ENCODE measurements at regions not wholly inside any gene's neighbourhood (a gene's known extent, or its start where the extent isn't known, plus 50 kb on each side); places are given as distances from the start of the nearest gene placed in this dataset.

DNA sequence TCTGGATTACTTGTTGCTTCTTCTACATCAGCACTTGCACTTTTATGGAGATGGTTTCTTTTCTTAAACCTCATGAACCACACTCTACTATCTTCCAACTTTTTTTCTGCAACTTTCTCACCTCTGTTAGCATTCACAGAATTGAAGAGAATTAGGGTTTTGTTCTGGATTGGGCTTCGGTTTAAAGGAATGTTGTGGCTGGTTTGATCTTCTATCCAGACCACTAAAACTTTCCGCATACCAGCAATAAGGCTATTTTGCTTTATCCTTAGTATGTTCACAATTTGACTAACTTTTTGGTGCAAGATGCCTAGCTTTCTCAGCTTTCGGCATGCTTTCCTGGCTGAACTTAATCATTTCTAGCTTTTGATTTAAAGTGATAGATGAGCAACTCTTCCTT lies 666.7 kb upstream of the MIR17HG start:
- no peak for DNase-seq
- intact Hi-C loops (cut with micrococcal nuclease) = no loop called here
- Mint-ChIP-seq H3K36me3 (ENCODE audit: low read depth) (no peaks in the 10 kb centered on the region), H3K27ac (no peak overlapping the region), H3K4me3 (no peak overlapping the region), H3K27me3 (ENCODE audit: low read depth) (no peaks in the 10 kb centered on the region), H3K9me3 (peaks cover 2% of the 10 kb centered on the region), H3K4me1 (ENCODE audit: low read depth) (no peaks in the 10 kb centered on the region)
- CTCF ChIA-PET = no interaction called here

DNA sequence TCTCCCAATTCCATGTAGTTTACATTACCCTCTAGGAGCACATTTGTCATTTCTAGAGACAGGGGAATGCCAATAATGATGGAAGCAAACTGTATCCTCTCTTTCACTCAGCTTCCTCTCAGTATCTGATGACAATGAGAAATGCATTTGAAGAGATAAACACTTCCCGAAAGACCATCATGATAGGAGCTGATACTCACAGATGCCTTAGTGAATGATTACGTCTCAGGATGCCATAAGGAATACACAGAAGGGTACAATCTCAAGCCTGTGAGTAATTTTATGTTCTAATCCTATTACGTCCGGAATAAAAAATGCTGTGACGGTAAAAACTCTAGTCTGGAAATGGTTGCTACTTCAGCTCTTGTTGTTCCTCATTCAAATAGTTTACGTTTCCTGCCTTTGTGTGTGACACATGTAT lies 663.8 kb upstream of the MIR17HG start:
- CTCF ChIA-PET = no interaction called here
- intact Hi-C loops (cut with micrococcal nuclease) = no loop called here
- Mint-ChIP-seq H3K27me3 (ENCODE audit: low read depth) (no peaks in the 10 kb centered on the region), H3K36me3 (ENCODE audit: low read depth) (no peaks in the 10 kb centered on the region), H3K4me1 (ENCODE audit: low read depth) (no peaks in the 10 kb centered on the region), H3K4me3 (no peak overlapping the region), H3K27ac (no peak overlapping the region), H3K9me3 (peaks cover 2% of the 10 kb centered on the region)
- no peak for DNase-seq

DNA sequence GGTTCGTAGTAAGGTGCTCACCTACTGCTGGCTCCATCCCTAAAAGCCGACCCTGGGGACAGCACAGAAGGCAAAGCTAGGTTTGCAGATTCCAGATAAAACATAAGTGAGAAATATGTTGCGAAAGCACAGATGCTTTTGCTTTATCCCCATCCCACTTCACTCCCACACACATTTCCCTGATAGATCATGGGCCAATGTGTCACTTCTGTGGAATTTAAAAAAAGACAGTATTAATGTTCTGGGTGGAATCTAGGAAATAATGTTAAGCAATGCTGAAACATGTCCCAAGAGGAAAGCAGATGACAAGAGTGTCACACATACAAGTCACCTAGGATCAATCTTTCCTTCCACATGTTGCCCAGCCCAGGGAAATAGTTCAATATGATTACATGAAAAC lies 661.0 kb upstream of the MIR17HG start:
- Mint-ChIP-seq H3K4me1 (ENCODE audit: low read depth) (no peaks in the 10 kb centered on the region), H3K27me3 (ENCODE audit: low read depth) (no peaks in the 10 kb centered on the region), H3K9me3 (no peaks in the 10 kb centered on the region), H3K4me3 (no peak overlapping the region), H3K27ac (no peak overlapping the region), H3K36me3 (ENCODE audit: low read depth) (no peaks in the 10 kb centered on the region)
- DNase-seq = no peak
- CTCF ChIA-PET = no interaction called here
- intact Hi-C loops (cut with micrococcal nuclease) = no loop called here

DNA sequence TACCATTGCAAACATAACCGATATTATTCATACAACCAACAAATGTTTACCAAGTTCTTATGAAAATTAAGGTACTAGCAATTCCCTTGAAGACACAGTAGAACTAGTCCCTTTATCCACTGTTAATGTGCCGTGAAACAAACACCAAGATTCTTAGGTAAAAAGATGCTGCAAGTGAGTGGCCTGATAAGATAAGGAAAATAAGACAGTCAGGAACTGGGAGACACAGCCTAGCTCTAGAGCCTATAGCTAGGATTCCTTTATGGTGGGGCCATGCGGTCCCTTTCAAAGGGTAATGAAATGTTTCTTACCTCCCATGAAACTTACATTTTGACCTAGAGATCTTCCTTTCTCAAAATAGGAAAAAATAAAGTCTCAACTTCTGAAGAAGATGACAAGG lies 658.4 kb upstream of the MIR17HG start:
- CTCF ChIA-PET = interaction anchor here (0.6 kb wide), 1 partner anchor 150 kb away, joined by 4 read pairs; no protein-coding TSS in a partner anchor
- no peaks in the 10 kb centered on the region for H3K9me3 Mint-ChIP-seq

DNA sequence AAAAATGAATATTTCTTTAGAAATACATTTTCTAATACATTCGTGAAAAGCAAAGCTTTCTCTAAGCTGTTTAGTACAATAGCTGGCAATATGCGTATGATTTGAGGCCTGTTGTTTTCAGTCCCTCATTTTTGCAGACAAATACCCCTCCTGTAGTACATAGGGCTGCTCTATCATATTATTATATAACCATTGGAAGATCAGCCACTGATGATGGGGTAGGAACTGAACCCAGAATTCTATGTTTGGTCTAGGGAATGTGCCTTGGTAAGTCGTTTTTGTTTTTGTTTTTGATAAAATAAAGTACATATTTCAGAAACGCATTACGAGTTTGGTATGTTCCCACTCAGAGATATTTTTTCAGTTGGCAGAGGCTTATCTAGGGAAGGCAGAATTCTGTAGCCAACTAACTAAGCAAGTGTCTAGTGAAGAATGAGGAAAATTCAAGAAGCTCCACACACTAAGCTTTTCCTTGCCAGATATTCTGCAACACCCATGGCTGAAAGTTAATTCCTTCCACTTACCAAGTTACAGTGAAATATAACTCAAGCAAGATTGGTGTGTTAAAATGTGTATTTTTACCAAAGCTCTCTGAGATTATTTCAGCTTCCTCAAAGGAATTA lies 656.9 kb upstream of the MIR17HG start:
- no peak for DNase-seq
- Mint-ChIP-seq H3K27me3 (ENCODE audit: low read depth) (no peaks in the 10 kb centered on the region), H3K9me3 (no peaks in the 10 kb centered on the region), H3K4me3 (no peak overlapping the region), H3K36me3 (ENCODE audit: low read depth) (no peaks in the 10 kb centered on the region), H3K4me1 (ENCODE audit: low read depth) (no peaks in the 10 kb centered on the region), H3K27ac (no peak overlapping the region)
- CTCF ChIA-PET = no interaction called here
- intact Hi-C loops (cut with micrococcal nuclease) = no loop called here

More for the DNA sequence above, 658.4 kb upstream of the MIR17HG start:
- no peak for DNase-seq
- Mint-ChIP-seq H3K4me1 (ENCODE audit: low read depth) (no peaks in the 10 kb centered on the region), H3K27me3 (ENCODE audit: low read depth) (no peaks in the 10 kb centered on the region), H3K27ac (no peak overlapping the region), H3K36me3 (ENCODE audit: low read depth) (no peaks in the 10 kb centered on the region), H3K4me3 (no peak overlapping the region)
- intact Hi-C loops (cut with micrococcal nuclease) = no loop called here

DNA sequence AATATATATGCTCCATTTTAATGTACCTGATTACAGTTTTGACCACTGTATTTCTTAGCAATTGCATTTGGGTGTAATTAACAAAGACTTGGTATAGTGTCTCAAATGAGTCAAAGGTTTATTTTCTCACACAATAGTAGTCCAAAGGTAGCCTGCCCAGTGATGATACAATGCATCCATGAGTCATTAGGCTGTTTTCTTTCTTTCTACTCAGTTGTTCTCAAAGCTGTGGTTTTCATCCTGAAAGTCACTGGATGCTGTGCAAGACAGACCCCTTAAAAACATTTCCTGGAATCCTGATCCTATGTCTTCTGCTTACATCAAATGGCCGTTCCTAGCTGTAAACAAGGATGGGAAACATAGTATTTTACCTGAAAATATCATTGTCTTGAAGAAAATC lies 651.2 kb upstream of the MIR17HG start:
- Mint-ChIP-seq H3K9me3 (no peaks in the 10 kb centered on the region), H3K4me1 (ENCODE audit: low read depth) (no peaks in the 10 kb centered on the region), H3K36me3 (ENCODE audit: low read depth) (no peaks in the 10 kb centered on the region), H3K27ac (no peak overlapping the region), H3K4me3 (no peak overlapping the region), H3K27me3 (ENCODE audit: low read depth) (no peaks in the 10 kb centered on the region)
- intact Hi-C loops (cut with micrococcal nuclease) = no loop called here
- CTCF ChIA-PET = no interaction called here
- DNase-seq = no peak

DNA sequence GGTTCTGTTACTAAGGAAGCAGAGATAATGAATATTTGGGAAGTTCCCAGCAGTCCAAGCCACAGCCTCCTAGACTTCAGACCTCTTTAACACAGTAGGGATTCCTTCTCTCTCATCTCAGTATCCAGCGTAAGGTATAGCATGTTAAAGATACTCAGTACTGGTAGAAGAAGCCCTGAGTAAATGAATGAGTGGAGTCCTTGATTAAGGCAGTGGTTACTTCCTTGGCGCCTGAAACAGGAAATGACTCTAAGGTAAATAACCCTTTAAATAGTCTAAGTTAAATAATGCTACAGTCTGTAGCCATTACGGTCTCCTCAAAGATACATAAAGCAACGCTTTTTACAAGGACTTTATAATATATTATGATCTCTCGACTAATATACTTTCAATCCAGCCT lies 650.8 kb upstream of the MIR17HG start:
- H3K27me3 Mint-ChIP-seq (ENCODE audit: low read depth) = no peaks in the 10 kb centered on the region
- no peaks in the 10 kb centered on the region for H3K36me3 Mint-ChIP-seq (ENCODE audit: low read depth)
- no peaks in the 10 kb centered on the region for H3K9me3 Mint-ChIP-seq
- DNase-seq = no peak
- intact Hi-C loops (cut with micrococcal nuclease) = no loop called here
- no peak overlapping the region for H3K27ac Mint-ChIP-seq
- no peaks in the 10 kb centered on the region for H3K4me1 Mint-ChIP-seq (ENCODE audit: low read depth)
- CTCF ChIA-PET = no interaction called here
- no peak overlapping the region for H3K4me3 Mint-ChIP-seq

DNA sequence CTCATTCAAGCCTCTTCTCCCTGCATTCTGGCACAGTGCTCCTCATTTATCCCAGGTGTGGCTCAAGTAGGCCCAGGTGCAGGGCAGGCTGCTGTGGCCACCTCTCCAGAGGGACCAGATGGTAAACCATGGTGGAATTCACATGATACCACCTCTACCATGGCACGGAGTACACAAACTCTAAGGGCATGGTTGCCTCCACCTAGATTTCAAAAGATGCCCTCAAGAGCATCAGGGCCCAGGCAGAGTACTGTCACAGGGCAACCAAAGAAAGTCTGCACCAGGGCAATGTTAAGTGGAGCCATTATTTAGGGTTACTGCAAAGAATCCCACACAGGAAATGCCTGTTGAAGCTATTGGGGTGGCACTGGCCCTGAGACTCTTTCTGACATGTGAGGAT lies 647.1 kb upstream of the MIR17HG start:
- no peaks in the 10 kb centered on the region for H3K9me3 Mint-ChIP-seq
- no peaks in the 10 kb centered on the region for H3K27me3 Mint-ChIP-seq (ENCODE audit: low read depth)
- CTCF ChIA-PET = no interaction called here
- intact Hi-C loops (cut with micrococcal nuclease) = no loop called here
- H3K4me1 Mint-ChIP-seq (ENCODE audit: low read depth) = no peaks in the 10 kb centered on the region
- H3K27ac Mint-ChIP-seq = no peak overlapping the region
- DNase-seq = no peak
- H3K4me3 Mint-ChIP-seq = no peak overlapping the region
- no peaks in the 10 kb centered on the region for H3K36me3 Mint-ChIP-seq (ENCODE audit: low read depth)

DNA sequence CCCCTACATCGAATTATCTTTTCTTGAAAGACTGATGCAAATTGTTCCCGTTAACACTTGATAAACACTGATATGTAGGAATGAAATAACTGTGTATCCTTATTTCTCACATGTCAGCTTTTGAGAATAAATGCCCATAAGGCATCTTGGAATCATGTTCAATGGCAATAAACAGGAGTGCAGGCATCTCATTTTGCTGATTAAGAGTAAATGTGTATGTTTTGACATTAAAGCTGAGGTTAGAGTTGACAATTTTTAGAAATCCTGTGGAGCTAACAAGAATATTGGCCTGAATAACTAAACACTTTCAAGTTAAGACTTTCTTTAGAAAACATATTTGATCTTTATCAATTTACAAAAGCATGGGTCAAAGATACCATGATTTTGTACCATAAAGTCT lies 646.2 kb upstream of the MIR17HG start:
- H3K27ac Mint-ChIP-seq = no peak overlapping the region
- no peaks in the 10 kb centered on the region for H3K9me3 Mint-ChIP-seq
- no peaks in the 10 kb centered on the region for H3K27me3 Mint-ChIP-seq (ENCODE audit: low read depth)
- intact Hi-C loops (cut with micrococcal nuclease) = no loop called here
- H3K36me3 Mint-ChIP-seq (ENCODE audit: low read depth) = no peaks in the 10 kb centered on the region
- no peaks in the 10 kb centered on the region for H3K4me1 Mint-ChIP-seq (ENCODE audit: low read depth)
- CTCF ChIA-PET = no interaction called here
- DNase-seq = no peak
- no peak overlapping the region for H3K4me3 Mint-ChIP-seq

DNA sequence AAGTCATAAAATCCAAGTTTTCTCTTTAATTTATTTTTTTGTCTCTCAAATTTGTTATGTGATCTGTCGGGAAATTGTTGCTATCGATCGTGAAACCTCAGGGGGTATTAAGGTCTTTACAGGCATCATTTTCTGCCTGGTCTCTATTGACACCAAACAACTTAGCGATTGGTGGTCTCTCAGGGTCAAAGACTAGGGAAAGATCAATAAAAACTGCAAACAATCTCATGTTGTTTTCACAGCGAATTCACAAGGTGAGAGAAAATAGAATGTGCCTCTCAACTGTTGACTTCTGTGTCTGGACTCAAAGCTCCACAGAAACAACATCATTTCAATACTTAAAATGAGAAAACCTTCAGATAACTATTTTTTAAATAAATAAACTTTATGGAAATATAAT lies 645.4 kb upstream of the MIR17HG start:
- no peaks in the 10 kb centered on the region for H3K4me1 Mint-ChIP-seq (ENCODE audit: low read depth)
- no peaks in the 10 kb centered on the region for H3K36me3 Mint-ChIP-seq (ENCODE audit: low read depth)
- no peak overlapping the region for H3K27ac Mint-ChIP-seq
- intact Hi-C loops (cut with micrococcal nuclease) = no loop called here
- H3K9me3 Mint-ChIP-seq = no peaks in the 10 kb centered on the region
- CTCF ChIA-PET = no interaction called here
- H3K27me3 Mint-ChIP-seq (ENCODE audit: low read depth) = no peaks in the 10 kb centered on the region
- no peak overlapping the region for H3K4me3 Mint-ChIP-seq
- DNase-seq = no peak

DNA sequence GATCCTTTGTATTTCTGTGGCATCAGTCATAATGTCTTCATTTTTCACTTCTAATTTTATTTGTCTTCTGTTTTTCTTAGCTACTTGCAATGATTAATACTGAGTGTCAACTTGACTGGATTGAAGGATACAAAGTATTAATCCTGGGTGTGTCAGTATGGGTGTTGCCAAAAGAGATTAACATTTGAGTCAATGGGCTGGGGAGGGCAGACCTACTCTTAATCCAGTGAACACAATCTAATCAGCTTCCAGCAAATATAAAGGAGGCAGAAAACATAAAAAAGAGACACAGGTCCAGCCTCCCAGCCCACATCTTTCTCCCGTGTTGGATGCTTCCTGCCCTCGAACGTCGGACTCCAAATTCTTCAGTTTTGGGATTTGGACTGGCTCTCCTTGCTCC lies 640.9 kb upstream of the MIR17HG start:
- H3K36me3 Mint-ChIP-seq (ENCODE audit: low read depth) = no peaks in the 10 kb centered on the region
- no peaks in the 10 kb centered on the region for H3K4me1 Mint-ChIP-seq (ENCODE audit: low read depth)
- no peak for DNase-seq
- H3K27me3 Mint-ChIP-seq (ENCODE audit: low read depth) = no peaks in the 10 kb centered on the region
- no peak overlapping the region for H3K4me3 Mint-ChIP-seq
- peaks cover 3% of the 10 kb centered on the region for H3K9me3 Mint-ChIP-seq
- H3K27ac Mint-ChIP-seq = no peak overlapping the region
- CTCF ChIA-PET = no interaction called here
- intact Hi-C loops (cut with micrococcal nuclease) = no loop called here

DNA sequence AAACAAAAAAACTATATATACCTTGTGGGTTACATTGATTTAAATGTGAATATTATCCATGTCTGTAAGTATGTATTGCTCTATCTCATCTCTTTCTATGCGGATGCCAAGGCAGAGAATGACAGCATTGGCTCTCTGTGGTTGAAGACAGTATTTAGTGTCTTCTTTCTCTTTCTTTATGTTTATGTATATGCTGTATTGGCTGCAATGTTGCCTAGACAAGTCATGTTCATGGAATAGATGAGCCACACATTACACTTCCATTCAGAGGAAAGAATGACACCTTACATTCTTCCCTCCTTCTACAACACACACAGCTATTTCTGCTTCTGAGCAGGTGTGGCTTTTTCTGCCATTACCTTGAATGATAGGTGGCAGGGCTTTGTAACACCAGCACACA lies 639.4 kb upstream of the MIR17HG start:
- H3K4me1 Mint-ChIP-seq (ENCODE audit: low read depth) = no peaks in the 10 kb centered on the region
- H3K36me3 Mint-ChIP-seq (ENCODE audit: low read depth) = no peaks in the 10 kb centered on the region
- intact Hi-C loops (cut with micrococcal nuclease) = no loop called here
- peaks cover 3% of the 10 kb centered on the region for H3K9me3 Mint-ChIP-seq
- no peak overlapping the region for H3K27ac Mint-ChIP-seq
- no peak overlapping the region for H3K4me3 Mint-ChIP-seq
- CTCF ChIA-PET = no interaction called here
- no peak for DNase-seq
- no peaks in the 10 kb centered on the region for H3K27me3 Mint-ChIP-seq (ENCODE audit: low read depth)

DNA sequence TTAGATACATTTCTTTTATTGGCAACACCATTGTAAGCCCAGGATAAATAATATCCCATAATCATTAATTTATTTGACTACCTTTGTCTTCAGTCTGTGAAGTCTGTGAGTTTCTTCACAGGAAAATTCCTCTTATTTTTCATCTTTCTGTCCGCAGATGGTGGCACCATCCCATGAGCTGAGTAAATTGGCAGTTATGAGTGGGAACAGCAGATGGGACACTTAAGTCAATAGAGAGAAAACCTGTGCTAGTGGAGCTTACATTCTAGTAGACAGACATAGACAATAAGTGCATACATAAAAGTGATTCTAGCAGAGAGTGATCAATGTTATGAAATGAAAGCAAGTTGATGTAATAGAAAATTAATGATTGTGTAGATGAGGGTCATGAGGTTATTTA lies 638.2 kb upstream of the MIR17HG start:
- intact Hi-C loops (cut with micrococcal nuclease) = no loop called here
- no peaks in the 10 kb centered on the region for H3K4me1 Mint-ChIP-seq (ENCODE audit: low read depth)
- H3K9me3 Mint-ChIP-seq = peaks cover 3% of the 10 kb centered on the region
- H3K36me3 Mint-ChIP-seq (ENCODE audit: low read depth) = no peaks in the 10 kb centered on the region
- CTCF ChIA-PET = no interaction called here
- DNase-seq = no peak
- H3K4me3 Mint-ChIP-seq = no peak overlapping the region
- H3K27ac Mint-ChIP-seq = no peak overlapping the region
- H3K27me3 Mint-ChIP-seq (ENCODE audit: low read depth) = no peaks in the 10 kb centered on the region

All from activated naive CD4-positive, alpha-beta T cell treated with anti-CD3 and anti-CD28 coated beads for 36 hours (primary cell).